ENCODE measurements at regions not wholly inside any gene's neighbourhood (a gene's known extent, or its start where the extent isn't known, plus 50 kb on each side); places are given as distances from the start of the nearest gene placed in this dataset.

- Histone ChIP-seq H3K4me1 (ENCODE audit: insufficient read depth, low read length, poor library complexity, severe bottlenecking) (peaks cover 22% of the 10 kb centered on the region), H4K20me1 (ENCODE audit: insufficient read depth, low read length) (no peaks in the 10 kb centered on the region), H3K79me2 (ENCODE audit: insufficient read depth, low read depth, low read length) (no peaks in the 10 kb centered on the region), H3K4me3 (ENCODE audit: low read depth, low read length, poor library complexity, severe bottlenecking) (no peak overlapping the region), H3K9me2 (ENCODE audit: insufficient read depth, low read length) (no peaks in the 10 kb centered on the region), H3K36me3 (ENCODE audit: insufficient read depth, low read length) (no peaks in the 10 kb centered on the region), H3K9me3 (ENCODE audit: low read length) (no peaks in the 10 kb centered on the region), H3K4me2 (ENCODE audit: low read length) (no peak overlapping the region), H3K27ac (ENCODE audit: low read depth, low read length, poor library complexity, severe bottlenecking) (no peak overlapping the region), H2AFZ (ENCODE audit: low read length) (no peak overlapping the region)
- ChIA-PET CTCF (ENCODE audit: unreplicated experiment) (no interaction called here), POLR2A (no interaction called here)
- no peak for DNase-seq (ENCODE audit: low spot score)
- BruUV-seq (replicated peaks): no TSS peak
- TF ChIP-seq EZH2phosphoT487 (IDR thresholded peaks at IDR 0.05; ENCODE audit: borderline replicate concordance, low read depth, low read length): no peak
- TF ChIP-seq CTCF (conservative IDR thresholded peaks at IDR 0.05; ENCODE audit: low read length): no peak
- intact Hi-C loops (cut with micrococcal nuclease; ENCODE audit: unreplicated experiment): loop anchor here (2.0 kb wide), 2 partner anchors 214 to 1102 kb away; partner anchors contain the start of gene TRIB2
These were observed 213.7 kb downstream of the TRIB2 start for GRCh38 chr2:12930391-12930790.

DNA sequence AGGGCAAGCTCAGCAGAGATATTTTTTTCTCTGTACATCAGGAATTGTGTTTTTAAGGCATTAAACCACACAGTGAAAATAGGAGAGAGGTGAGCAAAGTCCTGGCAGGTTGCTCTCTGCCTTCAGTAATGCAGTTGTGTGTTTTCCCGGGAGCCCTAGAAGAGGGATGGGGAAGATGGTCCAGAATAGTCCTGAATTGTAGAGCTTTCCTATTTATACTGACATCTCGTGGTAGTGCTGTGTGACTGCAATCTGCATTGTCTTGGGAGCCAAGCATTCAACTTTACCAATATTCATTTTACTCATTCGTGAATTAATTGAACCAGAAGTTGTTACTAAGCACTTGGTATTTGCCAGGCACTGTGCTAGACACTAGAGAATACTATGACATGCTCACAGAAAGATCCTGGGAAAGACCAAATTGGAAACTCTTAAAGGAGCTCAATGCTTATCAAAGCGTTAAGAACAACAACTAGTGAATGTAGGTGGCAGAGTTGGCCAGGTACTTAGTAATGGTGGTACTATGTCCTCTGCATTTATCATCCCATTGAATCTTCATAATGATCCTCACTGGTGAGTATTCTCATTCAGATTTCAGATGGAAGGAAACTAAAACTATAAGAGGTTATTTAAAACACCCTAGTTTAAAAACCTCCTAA, 214.6 kb downstream of the TRIB2 start:
- peak; percentile 88 for TF ChIP-seq CTCF (conservative IDR thresholded peaks at IDR 0.05; ENCODE audit: low read length)
- TF ChIP-seq EZH2phosphoT487 (IDR thresholded peaks at IDR 0.05; ENCODE audit: borderline replicate concordance, low read depth, low read length): no peak
- Histone ChIP-seq H3K36me3 (ENCODE audit: insufficient read depth, low read length) (no peaks in the 10 kb centered on the region), H3K9me2 (ENCODE audit: insufficient read depth, low read length) (no peaks in the 10 kb centered on the region), H3K4me2 (ENCODE audit: low read length) (no peak overlapping the region), H3K27ac (ENCODE audit: low read depth, low read length, poor library complexity, severe bottlenecking) (no peak overlapping the region), H3K79me2 (ENCODE audit: insufficient read depth, low read depth, low read length) (no peaks in the 10 kb centered on the region), H3K4me1 (ENCODE audit: insufficient read depth, low read length, poor library complexity, severe bottlenecking) (peaks cover 22% of the 10 kb centered on the region), H2AFZ (ENCODE audit: low read length) (no peak overlapping the region), H4K20me1 (ENCODE audit: insufficient read depth, low read length) (no peaks in the 10 kb centered on the region), H3K4me3 (ENCODE audit: low read depth, low read length, poor library complexity, severe bottlenecking) (no peak overlapping the region), H3K9me3 (ENCODE audit: low read length) (no peaks in the 10 kb centered on the region)
- intact Hi-C loops (cut with micrococcal nuclease; ENCODE audit: unreplicated experiment): loop anchor here (1.0 to 2.0 kb wide), 3 partner anchors 215 to 1103 kb away; partner anchors contain the start of gene TRIB2
- peak; percentile 23 for DNase-seq (ENCODE audit: low spot score)
- CTCF ChIA-PET (ENCODE audit: unreplicated experiment): no interaction called here
- no TSS peak for BruUV-seq (replicated peaks)
- POLR2A ChIA-PET: interaction anchor here (0.6 kb wide), 1 partner anchor 89 kb away, joined by 3 read pairs; no protein-coding TSS in a partner anchor

DNA sequence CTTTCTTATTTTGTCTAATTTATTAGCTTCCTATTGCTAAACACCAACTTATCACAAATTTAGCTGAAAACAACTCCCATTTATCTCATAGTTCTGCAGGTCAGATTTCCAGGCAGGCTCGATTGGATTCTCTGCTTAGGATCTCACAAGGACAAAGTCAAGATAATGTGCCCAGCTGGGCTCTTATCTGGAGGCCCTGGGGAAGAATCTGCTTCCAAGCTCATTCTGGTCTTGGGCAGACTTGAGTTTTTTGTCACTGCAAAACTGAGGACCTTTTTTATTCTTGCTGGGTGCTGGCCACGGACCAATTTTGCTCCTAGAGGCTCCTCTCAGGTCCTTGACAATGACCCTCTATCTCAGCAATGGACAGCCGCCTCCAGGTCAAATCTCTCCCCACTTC, 215.5 kb downstream of the TRIB2 start:
- CTCF ChIA-PET (ENCODE audit: unreplicated experiment): no interaction called here
- POLR2A ChIA-PET: interaction anchor here (0.6 to 0.8 kb wide), 2 partner anchors 90 to 212 kb away, joined by 3 read pairs; no protein-coding TSS in a partner anchor
- intact Hi-C loops (cut with micrococcal nuclease; ENCODE audit: unreplicated experiment): no loop called here

More for the DNA sequence above, 215.5 kb downstream of the TRIB2 start:
- no peak overlapping the region for H3K27ac ChIP-seq (ENCODE audit: low read depth, low read length, poor library complexity, severe bottlenecking)
- BruUV-seq (replicated peaks): no TSS peak
- no peaks in the 10 kb centered on the region for H3K79me2 ChIP-seq (ENCODE audit: insufficient read depth, low read depth, low read length)
- TF ChIP-seq CTCF (conservative IDR thresholded peaks at IDR 0.05; ENCODE audit: low read length) (no peak), EZH2phosphoT487 (IDR thresholded peaks at IDR 0.05; ENCODE audit: borderline replicate concordance, low read depth, low read length) (no peak)
- no peak overlapping the region for H3K4me2 ChIP-seq (ENCODE audit: low read length)
- no peak overlapping the region for H3K4me3 ChIP-seq (ENCODE audit: low read depth, low read length, poor library complexity, severe bottlenecking)
- no peak for DNase-seq (ENCODE audit: low spot score)
- no peaks in the 10 kb centered on the region for H3K9me2 ChIP-seq (ENCODE audit: insufficient read depth, low read length)
- peaks cover 22% of the 10 kb centered on the region for H3K4me1 ChIP-seq (ENCODE audit: insufficient read depth, low read length, poor library complexity, severe bottlenecking)
- no peak overlapping the region for H2AFZ ChIP-seq (ENCODE audit: low read length)
- no peaks in the 10 kb centered on the region for H4K20me1 ChIP-seq (ENCODE audit: insufficient read depth, low read length)
- H3K9me3 ChIP-seq (ENCODE audit: low read length): no peaks in the 10 kb centered on the region
- H3K36me3 ChIP-seq (ENCODE audit: insufficient read depth, low read length): no peaks in the 10 kb centered on the region
